Head of caudate nucleus (tissue), 42 donors: ENCODE measurements at regions not wholly inside any gene's neighbourhood (a gene's known extent, or its start where the extent isn't known, plus 50 kb on each side); places are given as distances from the start of the nearest gene placed in this dataset.
"Not testable (repeated sequence)": the region's sequence is repeated elsewhere in the genome, so short reads cannot be mapped to it uniquely, and the experiment has no call there.

ENCODE experiments used
- DNase-seq, 42 donors: peaks; one replicate each; pipeline versions ENCODE4 v3.0.0 to v3.0.0-alpha.2; 2020 to 2021; ENCODE audit warnings: mixed read lengths in 7 of 42
- intact Hi-C: fragments of 100-400 bp; cut with DNase I; formaldehyde crosslinking; loops from one replicate; pipeline ENCODE4 v1.15.0; 2022

GRCh38 chr10:84951616-84952015 is 623.2 kb downstream of the CCSER2 start:
- intact Hi-C loops: no loop called here
- no peak for DNase-seq

GRCh38 chr10:84957427-84957826 is 629.0 kb downstream of the CCSER2 start:
- intact Hi-C loops: no loop called here

GRCh38 chr10:84965468-84965867 is 637.1 kb downstream of the CCSER2 start:
- intact Hi-C loops: no loop called here
- no peak for DNase-seq

More at GRCh38 chr10:84957427-84957826, 629.0 kb downstream of the CCSER2 start:
- no peak for DNase-seq

GRCh38 chr10:84966708-84967441 is 638.5 kb downstream of the CCSER2 start:
- DNase-seq: no peak
- intact Hi-C loops: no loop called here

- DNase-seq, intact Hi-C loops: not testable (repeated sequence)
These were observed 640.9 kb downstream of the CCSER2 start for GRCh38 chr10:84969297-84969696.

- intact Hi-C loops: no loop called here
- no peak for DNase-seq
These were observed 658.6 kb downstream of the CCSER2 start for GRCh38 chr10:84987039-84987438.

GRCh38 chr10:84988011-84988410 is 659.6 kb downstream of the CCSER2 start:
- intact Hi-C loops: no loop called here
- DNase-seq: no peak

- no peak for DNase-seq
- intact Hi-C loops: no loop called here
These were observed 662.3 kb downstream of the CCSER2 start for GRCh38 chr10:84990713-84991112.

- intact Hi-C loops: no loop called here
- DNase-seq: no peak
These were observed 662.9 kb downstream of the CCSER2 start for GRCh38 chr10:84991301-84991700.

- DNase-seq: no peak
- intact Hi-C loops: no loop called here
These were observed 665.1 kb downstream of the CCSER2 start for GRCh38 chr10:84993251-84994035.

- intact Hi-C loops: no loop called here
- DNase-seq: no peak
These were observed 666.3 kb downstream of the CCSER2 start for GRCh38 chr10:84994722-84995121.

- no peak for DNase-seq
- intact Hi-C loops: no loop called here
These were observed 668.2 kb downstream of the CCSER2 start for GRCh38 chr10:84996580-84996979.

GRCh38 chr10:84997870-84998269 is 669.5 kb downstream of the CCSER2 start:
- intact Hi-C loops: no loop called here

GRCh38 chr10:84999929-85000328 is 671.5 kb downstream of the CCSER2 start:
- intact Hi-C loops: no loop called here
- DNase-seq: no peak

More at GRCh38 chr10:84997870-84998269, 669.5 kb downstream of the CCSER2 start:
- DNase-seq: no peak

GRCh38 chr10:85003083-85003482 is 674.7 kb downstream of the CCSER2 start:
- intact Hi-C loops: no loop called here
- peak in 3 of 42 donors; percentile 6 to 14 (median 7) for DNase-seq

GRCh38 chr10:85008488-85009184 is 680.2 kb downstream of the CCSER2 start:
- intact Hi-C loops: no loop called here
- no peak for DNase-seq

GRCh38 chr10:85012305-85012704 is 683.9 kb downstream of the CCSER2 start:
- no peak for DNase-seq
- intact Hi-C loops: no loop called here

GRCh38 chr10:85026878-85027467 is 698.6 kb downstream of the CCSER2 start:
- DNase-seq: no peak
- intact Hi-C loops: no loop called here

GRCh38 chr10:85032981-85033380 is 704.6 kb downstream of the CCSER2 start:
- intact Hi-C loops: no loop called here
- DNase-seq: no peak

- intact Hi-C loops: no loop called here
These were observed 708.3 kb downstream of the CCSER2 start for GRCh38 chr10:85036661-85037060.

More at GRCh38 chr10:85036661-85037060, 708.3 kb downstream of the CCSER2 start:
- no peak for DNase-seq
